ENCODE measurements at regions not wholly inside any gene's neighbourhood (a gene's known extent, or its start where the extent isn't known, plus 50 kb on each side); places are given as distances from the start of the nearest gene placed in this dataset.

- TF ChIP-seq, protein P1, sequence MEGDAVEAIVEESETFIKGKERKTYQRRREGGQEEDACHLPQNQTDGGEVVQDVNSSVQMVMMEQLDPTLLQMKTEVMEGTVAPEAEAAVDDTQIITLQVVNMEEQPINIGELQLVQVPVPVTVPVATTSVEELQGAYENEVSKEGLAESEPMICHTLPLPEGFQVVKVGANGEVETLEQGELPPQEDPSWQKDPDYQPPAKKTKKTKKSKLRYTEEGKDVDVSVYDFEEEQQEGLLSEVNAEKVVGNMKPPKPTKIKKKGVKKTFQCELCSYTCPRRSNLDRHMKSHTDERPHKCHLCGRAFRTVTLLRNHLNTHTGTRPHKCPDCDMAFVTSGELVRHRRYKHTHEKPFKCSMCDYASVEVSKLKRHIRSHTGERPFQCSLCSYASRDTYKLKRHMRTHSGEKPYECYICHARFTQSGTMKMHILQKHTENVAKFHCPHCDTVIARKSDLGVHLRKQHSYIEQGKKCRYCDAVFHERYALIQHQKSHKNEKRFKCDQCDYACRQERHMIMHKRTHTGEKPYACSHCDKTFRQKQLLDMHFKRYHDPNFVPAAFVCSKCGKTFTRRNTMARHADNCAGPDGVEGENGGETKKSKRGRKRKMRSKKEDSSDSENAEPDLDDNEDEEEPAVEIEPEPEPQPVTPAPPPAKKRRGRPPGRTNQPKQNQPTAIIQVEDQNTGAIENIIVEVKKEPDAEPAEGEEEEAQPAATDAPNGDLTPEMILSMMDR (IDR thresholded peaks at IDR 0.05; ENCODE audit: low read length), result no peak
- no peak for TF ChIP-seq EZH2 (IDR thresholded peaks at IDR 0.05; ENCODE audit: borderline replicate concordance, low read length)
- H4K20me1 ChIP-seq (ENCODE audit: insufficient read depth, low read length), result no peaks in the 10 kb centered on the region
- no peaks in the 10 kb centered on the region for H3K79me2 ChIP-seq (ENCODE audit: insufficient read depth, low read length)
- peaks cover 4% of the 10 kb centered on the region; the same call in 1 of the 2 replicates for H3K27me3 ChIP-seq (ENCODE audit: insufficient read depth, low read length)
- H3K4me2 ChIP-seq (ENCODE audit: low read length), result no peak overlapping the region
- H3K9ac ChIP-seq (ENCODE audit: low read length), result no peak overlapping the region
- H3K27ac ChIP-seq (ENCODE audit: low read depth, low read length, poor library complexity, severe bottlenecking), result no peak overlapping the region
- H3K4me1 ChIP-seq (ENCODE audit: insufficient read depth, low read length, severe bottlenecking), result no peaks in the 10 kb centered on the region
- H3K9me2 ChIP-seq (ENCODE audit: low read depth, low read length), result no peaks in the 10 kb centered on the region
- H3K36me3 ChIP-seq (ENCODE audit: insufficient read depth, low read length), result no peaks in the 10 kb centered on the region
- no peaks in the 10 kb centered on the region for H3F3A ChIP-seq (ENCODE audit: insufficient read depth, low read length)
- H3K9me3 ChIP-seq (ENCODE audit: low read length), result no peaks in the 10 kb centered on the region
- no peak overlapping the region for H3K4me3 ChIP-seq (ENCODE audit: low read depth, low read length, poor library complexity, severe bottlenecking)
- no peak overlapping the region for H2AFZ ChIP-seq (ENCODE audit: low read length)
Measured at GRCh38 chr3:124582621-124583395, 147.4 kb upstream of the UMPS start.

DNA sequence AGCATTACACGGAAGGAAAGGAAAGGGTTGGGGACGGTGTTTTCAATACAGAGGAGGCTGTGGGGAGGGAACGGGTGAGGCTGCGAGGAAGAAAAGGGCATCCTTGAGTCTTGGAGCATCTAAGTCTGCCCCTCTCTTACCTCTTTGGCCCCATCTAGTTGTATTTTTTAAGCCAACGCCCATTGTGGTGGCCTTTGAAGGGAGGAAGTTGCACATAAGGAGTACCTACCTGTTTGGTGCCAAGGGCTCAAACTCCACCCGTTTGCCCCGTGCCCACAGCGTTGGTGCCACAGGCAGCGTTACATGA lies 146.1 kb upstream of the UMPS start:
- no peak overlapping the region for H3K4me3 ChIP-seq (ENCODE audit: low read depth, low read length, poor library complexity, severe bottlenecking)
- peaks cover 4% of the 10 kb centered on the region; the same call in 1 of the 2 replicates for H3K27me3 ChIP-seq (ENCODE audit: insufficient read depth, low read length)
- no peak overlapping the region for H3K9ac ChIP-seq (ENCODE audit: low read length)

DNA sequence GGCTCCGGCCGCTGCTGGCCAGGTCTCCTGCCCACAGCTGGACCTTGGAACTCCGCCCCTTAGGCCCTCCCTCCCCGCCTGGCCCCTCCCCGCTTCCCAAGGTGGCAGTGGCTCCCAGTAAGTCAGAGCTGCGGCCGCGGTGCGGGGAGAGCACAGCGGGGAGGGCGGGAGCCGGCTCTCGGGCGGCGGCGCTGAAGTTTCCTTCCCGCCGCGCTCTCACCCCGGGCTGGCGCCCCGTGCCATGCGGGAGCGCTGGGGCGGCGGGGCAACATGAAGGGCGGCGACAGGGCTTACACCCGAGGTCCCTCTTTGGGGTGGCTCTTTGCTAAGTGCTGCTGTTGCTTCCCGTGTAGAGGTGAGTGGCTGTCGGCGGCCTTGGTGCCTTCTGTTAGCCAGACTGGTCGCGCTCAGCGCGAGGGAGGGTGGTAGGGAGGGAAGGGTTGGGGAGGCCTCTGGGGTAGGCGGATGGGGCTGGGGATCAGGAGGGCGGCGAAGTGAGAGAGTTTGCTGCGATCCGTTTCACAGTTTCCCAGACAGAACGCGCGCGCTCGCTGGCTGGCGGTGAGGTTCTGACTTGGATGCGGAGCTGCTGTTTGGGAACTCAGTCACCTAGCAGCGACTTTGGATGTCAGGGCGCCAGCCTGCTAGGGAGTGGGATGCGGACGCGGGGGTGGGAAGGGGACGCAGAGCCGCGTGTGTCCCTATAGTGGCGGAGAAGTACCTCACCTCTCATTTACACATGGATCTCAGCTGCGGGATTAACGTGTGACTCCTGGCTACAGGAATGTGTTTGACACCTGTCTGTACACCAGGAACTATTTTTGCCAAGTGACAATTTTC lies 145.5 kb upstream of the UMPS start:
- Histone ChIP-seq H3K36me3 (ENCODE audit: insufficient read depth, low read length) (no peaks in the 10 kb centered on the region), H3K9me3 (ENCODE audit: low read length) (no peaks in the 10 kb centered on the region), H4K20me1 (ENCODE audit: insufficient read depth, low read length) (no peaks in the 10 kb centered on the region), H3K4me3 (ENCODE audit: low read depth, low read length, poor library complexity, severe bottlenecking) (no peak overlapping the region), H3F3A (ENCODE audit: insufficient read depth, low read length) (no peaks in the 10 kb centered on the region), H3K4me2 (ENCODE audit: low read length) (no peak overlapping the region), H2AFZ (ENCODE audit: low read length) (no peak overlapping the region), H3K9me2 (ENCODE audit: low read depth, low read length) (no peaks in the 10 kb centered on the region), H3K4me1 (ENCODE audit: insufficient read depth, low read length, severe bottlenecking) (no peaks in the 10 kb centered on the region), H3K27me3 (ENCODE audit: insufficient read depth, low read length) (peaks cover 4% of the 10 kb centered on the region; the same call in 1 of the 2 replicates), H3K79me2 (ENCODE audit: insufficient read depth, low read length) (no peaks in the 10 kb centered on the region), H3K27ac (ENCODE audit: low read depth, low read length, poor library complexity, severe bottlenecking) (no peak overlapping the region), H3K9ac (ENCODE audit: low read length) (no peak overlapping the region)
- TF ChIP-seq, protein P1 (IDR thresholded peaks at IDR 0.05; ENCODE audit: low read length), result no peak
- TF ChIP-seq EZH2 (IDR thresholded peaks at IDR 0.05; ENCODE audit: borderline replicate concordance, low read length), result no peak

More for the DNA sequence above, 146.1 kb upstream of the UMPS start:
- H3K4me2 ChIP-seq (ENCODE audit: low read length), result no peak overlapping the region
- no peak overlapping the region for H3K27ac ChIP-seq (ENCODE audit: low read depth, low read length, poor library complexity, severe bottlenecking)
- H2AFZ ChIP-seq (ENCODE audit: low read length), result no peak overlapping the region
- H3K36me3 ChIP-seq (ENCODE audit: insufficient read depth, low read length), result no peaks in the 10 kb centered on the region
- no peaks in the 10 kb centered on the region for H3K9me3 ChIP-seq (ENCODE audit: low read length)
- no peak for TF ChIP-seq EZH2 (IDR thresholded peaks at IDR 0.05; ENCODE audit: borderline replicate concordance, low read length)
- no peaks in the 10 kb centered on the region for H3K79me2 ChIP-seq (ENCODE audit: insufficient read depth, low read length)
- no peaks in the 10 kb centered on the region for H3K4me1 ChIP-seq (ENCODE audit: insufficient read depth, low read length, severe bottlenecking)
- no peaks in the 10 kb centered on the region for H3K9me2 ChIP-seq (ENCODE audit: low read depth, low read length)
- no peaks in the 10 kb centered on the region for H3F3A ChIP-seq (ENCODE audit: insufficient read depth, low read length)
- H4K20me1 ChIP-seq (ENCODE audit: insufficient read depth, low read length), result no peaks in the 10 kb centered on the region
